Right lobe of liver (tissue), 4 donors: ENCODE measurements at regions not wholly inside any gene's neighbourhood (a gene's known extent, or its start where the extent isn't known, plus 50 kb on each side); places are given as distances from the start of the nearest gene placed in this dataset.
"Not testable (repeated sequence)": the region's sequence is repeated elsewhere in the genome, so short reads cannot be mapped to it uniquely, and the experiment has no call there.

ENCODE experiments used
- CTCF ChIP-seq, 4 donors: fragments of 200-600 bp in 3 of 4; fragments of 450-650 bp in 1 of 4; IDR thresholded peaks; one replicate each; pipeline versions ENCODE4 v1.5.1 to v1.8.0; 2016 to 2022; ENCODE audit warnings: antibody characterized with exemption in 4 of 4, mild to moderate bottlenecking in 2 of 4
- POLR2A ChIP-seq: fragments of 450-650 bp; IDR thresholded peaks from one replicate; pipeline ENCODE4 v1.6.1; 2017; ENCODE audit warnings: antibody characterized with exemption, mild to moderate bottlenecking
- donor health status: DM: no; HTN: no; CAD: no.
- donor health status: DM: no; HTN: no; CAD: no.
- donor health status: DM: no; HTN: yes; CAD: no.

GRCh38 chr14:105675905-105676670 is 149.7 kb downstream of the TMEM121 start:
- TF ChIP-seq CTCF (IDR thresholded peaks at IDR 0.05); POLR2A: not testable (repeated sequence)
